DMS53 treated with DMSO at 0.1 percent for 48 hours (cell line): ENCODE measurements at regions not wholly inside any gene's neighbourhood (a gene's known extent, or its start where the extent isn't known, plus 50 kb on each side); places are given as distances from the start of the nearest gene placed in this dataset.
A peak's percentile ranks its signal among the peaks of the same experiment; 100 is the strongest.

Source experiments
- DNase-seq: peaks from one replicate; lab custom pipeline; 2025; ENCODE audit not compliant: unreplicated experiment; lab: John Stamatoyannopoulos, UW

GRCh38 chr12:127450826-127451225 is 816.1 kb upstream of the TMEM132C start:
- DNase-seq: no peak

GRCh38 chr12:127455347-127456265 is 811.4 kb upstream of the TMEM132C start:
- no peak for DNase-seq

GRCh38 chr12:127457726-127458125 is 809.2 kb upstream of the TMEM132C start:
- DNase-seq: no peak

- no peak for DNase-seq
Observed at GRCh38 chr12:127459166-127459565, 807.8 kb upstream of the TMEM132C start.

- DNase-seq: no peak
Observed at GRCh38 chr12:127459687-127460086, 807.3 kb upstream of the TMEM132C start.

GRCh38 chr12:127463237-127463636 is 803.7 kb upstream of the TMEM132C start:
- no peak for DNase-seq

GRCh38 chr12:127469331-127469730 is 797.6 kb upstream of the TMEM132C start:
- no peak for DNase-seq

- DNase-seq: no peak
Observed at GRCh38 chr12:127473766-127474165, 793.2 kb upstream of the TMEM132C start.

GRCh38 chr12:127479256-127479655 is 787.7 kb upstream of the TMEM132C start:
- DNase-seq: no peak

- DNase-seq: peak; percentile 31
Observed at GRCh38 chr12:127480775-127481314, 786.1 kb upstream of the TMEM132C start.

GRCh38 chr12:127482950-127483349 is 784.0 kb upstream of the TMEM132C start:
- DNase-seq: no peak

- peak; percentile 75 for DNase-seq
Observed at GRCh38 chr12:127485528-127485927, 781.4 kb upstream of the TMEM132C start.

GRCh38 chr12:127487031-127487430 is 779.9 kb upstream of the TMEM132C start:
- no peak for DNase-seq

- peak; percentile 77 for DNase-seq
Observed at GRCh38 chr12:127489061-127489460, 777.9 kb upstream of the TMEM132C start.

- peak; percentile 11 for DNase-seq
Observed at GRCh38 chr12:127494961-127495915, 771.7 kb upstream of the TMEM132C start.

GRCh38 chr12:127496255-127496654 is 770.7 kb upstream of the TMEM132C start:
- DNase-seq: peak; percentile 8

GRCh38 chr12:127500512-127501035 is 766.4 kb upstream of the TMEM132C start:
- DNase-seq: no peak

- DNase-seq: no peak
Observed at GRCh38 chr12:127501916-127502315, 765.1 kb upstream of the TMEM132C start.

GRCh38 chr12:127503246-127503645 is 763.7 kb upstream of the TMEM132C start:
- no peak for DNase-seq

GRCh38 chr12:127503996-127504395 is 763.0 kb upstream of the TMEM132C start:
- DNase-seq: peak; percentile 55

GRCh38 chr12:127504874-127505273 is 762.1 kb upstream of the TMEM132C start:
- DNase-seq: no peak
